HepG2 (cell line): ENCODE measurements at regions not wholly inside any gene's neighbourhood (a gene's known extent, or its start where the extent isn't known, plus 50 kb on each side); places are given as distances from the start of the nearest gene placed in this dataset.

Experiments
- ATAC-seq: fragments of 200-7000 bp; cut with Tn5 transposase; 3 replicates; pipeline ENCODE4 v1.9.1; 2020; ENCODE audit warnings: mild to moderate bottlenecking, moderate library complexity
- BruUV-seq: library from RNA; stranded (reverse); fragments of 400-500 nt; replicated peaks from 2 replicates; lab custom pipeline; 2021; lab: Mats Ljungman, UMichigan
- CTCF ChIA-PET: fragments of 300-600 bp; formaldehyde crosslinking; extraction: SDS; loops from one replicate; lab custom pipeline; 2021; ENCODE audit warnings: low total read pairs, inconsistent platforms, low intra/inter-chr PET ratio; lab: Yijun Ruan, JAX
- POLR2A ChIA-PET: fragments of 350-600 bp; sonication (Branson Sonifier 250); formaldehyde crosslinking; loops from one replicate; lab custom pipeline; 2020; ENCODE audit warnings: antibody characterized with exemption, inconsistent platforms; lab: Yijun Ruan, JAX
- DNase-seq: peaks from one replicate; pipeline ENCODE4 v3.0.0-alpha.2; 2015; ENCODE audit warnings: low spot score
- FAIRE-seq: peaks from 3 replicates; lab custom pipeline; 2011; peaks lifted over from hg19 to GRCh38; lab: Jason Lieb, UNC
- H2AFZ ChIP-seq: one replicate; pipeline ENCODE4 v1.6.1; 2011; ENCODE audit warnings: low read length, inconsistent platforms
- H3K27ac ChIP-seq: fragments of 300-600 bp; 3 replicates; pipeline ENCODE4 v1.8.0; 2011; ENCODE audit warnings: mixed run types, mild to moderate bottlenecking, mixed read lengths, low read length, inconsistent platforms; ENCODE audit not compliant: insufficient read depth; ENCODE audit errors: extremely low read length
- H3K27me3 ChIP-seq, 2 experiments: fragments of 200-600 bp in 1 of 2; 2 replicates in 1 of 2; 3 replicates in 1 of 2; pipeline versions ENCODE4 v1.6.0 to v1.8.0; 2011; ENCODE audit warnings: low read length in 2 of 2, mild to moderate bottlenecking in 2 of 2, moderate library complexity in 2 of 2, inconsistent platforms in 1 of 2; ENCODE audit not compliant: insufficient read depth in 2 of 2, control insufficient read depth in 1 of 2
- H3K36me3 ChIP-seq, 2 experiments: fragments of 200-600 bp in 1 of 2; replicated peaks in 1 of 2; 2 replicates in 1 of 2; 3 replicates in 1 of 2; pipeline versions ENCODE4 v1.5.1 to v1.8.0; 2011; ENCODE audit warnings: low read length in 2 of 2, inconsistent platforms in 1 of 2; ENCODE audit not compliant: insufficient read depth in 2 of 2, control insufficient read depth in 1 of 2
- H3K4me1 ChIP-seq: 2 replicates; pipeline ENCODE4 v1.5.1; 2012; ENCODE audit warnings: low read length, inconsistent platforms; ENCODE audit not compliant: insufficient read depth
- H3K4me2 ChIP-seq: 2 replicates; pipeline ENCODE4 v1.6.0; 2011; ENCODE audit warnings: low read depth, low read length, inconsistent platforms
- H3K4me3 ChIP-seq, 3 experiments: fragments of 200-600 bp in 1 of 3; sonication (generic), shearing (Covaris generic) in 1 of 3; replicated peaks in 1 of 3; 2 replicates each; pipeline ENCODE4 v1.5.1; 2011 to 2016; ENCODE audit warnings: low read length in 3 of 3, inconsistent platforms in 2 of 3, low read depth in 2 of 3, mild to moderate bottlenecking in 2 of 3, control low read depth in 1 of 3, mixed read lengths in 1 of 3; ENCODE audit not compliant: insufficient read depth in 1 of 3
- H3K79me2 ChIP-seq: one replicate; pipeline ENCODE4 v1.6.1; 2011; ENCODE audit warnings: low read length, inconsistent platforms; ENCODE audit not compliant: insufficient read depth
- H3K9ac ChIP-seq: 2 replicates; pipeline ENCODE4 v1.6.0; 2011; ENCODE audit warnings: mild to moderate bottlenecking, low read depth, low read length, inconsistent platforms; ENCODE audit not compliant: insufficient read depth
- H3K9me3 ChIP-seq: 2 replicates; pipeline ENCODE4 v1.5.1; 2012; ENCODE audit warnings: mild to moderate bottlenecking, low read length
- H4K20me1 ChIP-seq: 2 replicates; pipeline ENCODE4 v1.6.0; 2011; ENCODE audit warnings: inconsistent platforms, mild to moderate bottlenecking, low read length, moderate library complexity; ENCODE audit not compliant: insufficient read depth
- GFI1 ChIP-seq: sonication (generic); formaldehyde crosslinking; IDR thresholded peaks from 2 replicates; pipeline ENCODE4 v1.5.0; 2020; ENCODE audit warnings: missing genetic modification reagents, mild to moderate bottlenecking, borderline replicate concordance
- MAFG ChIP-seq: sonication (generic); formaldehyde crosslinking; IDR thresholded peaks from 2 replicates; pipeline ENCODE4 v1.5.1; 2020; ENCODE audit warnings: mild to moderate bottlenecking, missing genetic modification reagents
- PHF20 ChIP-seq: sonication (generic); formaldehyde crosslinking; IDR thresholded peaks from 2 replicates; pipeline ENCODE4 v1.5.0; 2020; ENCODE audit warnings: mild to moderate bottlenecking, missing genetic modification reagents
- RELA ChIP-seq: sonication (generic); formaldehyde crosslinking; IDR thresholded peaks from 2 replicates; pipeline ENCODE4 v1.4.0; 2020; ENCODE audit warnings: missing genetic modification reagents
- TGIF2 ChIP-seq: IDR thresholded peaks from 2 replicates; pipeline ENCODE4 v1.6.1; 2016; ENCODE audit warnings: control low read depth, missing compliant biosample characterization
- ZNF383 ChIP-seq: sonication (generic); formaldehyde crosslinking; IDR thresholded peaks from 2 replicates; pipeline ENCODE4 v1.4.0; 2020; ENCODE audit warnings: missing genetic modification reagents, mild to moderate bottlenecking, borderline replicate concordance
- WGBS: methylation state at CpG from one replicate; pipeline ENCODE4 v1.1.6; 2017; ENCODE audit warnings: low lambda C conversion rate; 5-methylcytosine and 5-hydroxymethylcytosine counted together
- in situ Hi-C: cut with HindIII; loops from 2 replicates; pipeline ENCODE4 v1.10.0; 2017; ENCODE audit warnings: low pct_unique_long_range_greater_than_20kb; ENCODE audit not compliant: extremely low pct_ligation_motif_present
- intact Hi-C: fragments of 100-400 bp; cut with micrococcal nuclease; formaldehyde crosslinking; loops from one replicate; pipeline ENCODE4 v1.10.0; 2022; ENCODE audit not compliant: unreplicated experiment
- TF ChIP-seq, protein P1 (sequence below): fragments of 450-650 bp; IDR thresholded peaks from 2 replicates; pipeline ENCODE4 v1.6.1; 2017; ENCODE audit warnings: mild to moderate bottlenecking
- TF ChIP-seq, protein P2 (sequence below): sonication (generic); formaldehyde crosslinking; IDR thresholded peaks from 2 replicates; pipeline ENCODE4 v1.8.0; 2023; ENCODE audit warnings: mild to moderate bottlenecking, missing genetic modification reagents
- TF ChIP-seq, protein P3 (sequence below): sonication (generic); formaldehyde crosslinking; IDR thresholded peaks from 2 replicates; pipeline ENCODE4 v1.4.0; 2020; ENCODE audit warnings: missing genetic modification reagents, borderline replicate concordance
- TF ChIP-seq, protein P4 (sequence below): sonication (generic); formaldehyde crosslinking; IDR thresholded peaks from 2 replicates; pipeline ENCODE4 v1.5.0; 2020; ENCODE audit warnings: missing genetic modification reagents

DNA sequence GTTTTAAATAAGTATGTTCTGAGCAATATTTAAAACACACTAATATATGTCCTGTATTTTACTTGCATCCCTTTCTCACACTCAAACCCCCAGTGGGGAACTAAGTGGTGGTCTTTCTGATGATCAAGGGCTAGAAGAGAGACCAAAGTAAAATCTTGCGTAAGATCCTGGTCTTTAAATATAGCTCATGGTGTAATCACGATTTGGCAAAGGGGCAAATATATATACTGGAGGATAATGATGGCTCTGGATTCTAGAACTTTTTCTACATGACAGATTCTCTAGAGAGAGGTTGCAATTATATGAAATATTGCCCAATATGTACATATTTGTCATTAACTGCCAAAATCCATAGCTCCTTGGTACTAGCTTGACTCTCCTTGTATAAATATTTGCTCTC is 438.3 kb downstream of the NXPH1 start (continued):
- TF ChIP-seq, protein P1, sequence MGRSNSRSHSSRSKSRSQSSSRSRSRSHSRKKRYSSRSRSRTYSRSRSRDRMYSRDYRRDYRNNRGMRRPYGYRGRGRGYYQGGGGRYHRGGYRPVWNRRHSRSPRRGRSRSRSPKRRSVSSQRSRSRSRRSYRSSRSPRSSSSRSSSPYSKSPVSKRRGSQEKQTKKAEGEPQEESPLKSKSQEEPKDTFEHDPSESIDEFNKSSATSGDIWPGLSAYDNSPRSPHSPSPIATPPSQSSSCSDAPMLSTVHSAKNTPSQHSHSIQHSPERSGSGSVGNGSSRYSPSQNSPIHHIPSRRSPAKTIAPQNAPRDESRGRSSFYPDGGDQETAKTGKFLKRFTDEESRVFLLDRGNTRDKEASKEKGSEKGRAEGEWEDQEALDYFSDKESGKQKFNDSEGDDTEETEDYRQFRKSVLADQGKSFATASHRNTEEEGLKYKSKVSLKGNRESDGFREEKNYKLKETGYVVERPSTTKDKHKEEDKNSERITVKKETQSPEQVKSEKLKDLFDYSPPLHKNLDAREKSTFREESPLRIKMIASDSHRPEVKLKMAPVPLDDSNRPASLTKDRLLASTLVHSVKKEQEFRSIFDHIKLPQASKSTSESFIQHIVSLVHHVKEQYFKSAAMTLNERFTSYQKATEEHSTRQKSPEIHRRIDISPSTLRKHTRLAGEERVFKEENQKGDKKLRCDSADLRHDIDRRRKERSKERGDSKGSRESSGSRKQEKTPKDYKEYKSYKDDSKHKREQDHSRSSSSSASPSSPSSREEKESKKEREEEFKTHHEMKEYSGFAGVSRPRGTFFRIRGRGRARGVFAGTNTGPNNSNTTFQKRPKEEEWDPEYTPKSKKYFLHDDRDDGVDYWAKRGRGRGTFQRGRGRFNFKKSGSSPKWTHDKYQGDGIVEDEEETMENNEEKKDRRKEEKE: no peak

DNA sequence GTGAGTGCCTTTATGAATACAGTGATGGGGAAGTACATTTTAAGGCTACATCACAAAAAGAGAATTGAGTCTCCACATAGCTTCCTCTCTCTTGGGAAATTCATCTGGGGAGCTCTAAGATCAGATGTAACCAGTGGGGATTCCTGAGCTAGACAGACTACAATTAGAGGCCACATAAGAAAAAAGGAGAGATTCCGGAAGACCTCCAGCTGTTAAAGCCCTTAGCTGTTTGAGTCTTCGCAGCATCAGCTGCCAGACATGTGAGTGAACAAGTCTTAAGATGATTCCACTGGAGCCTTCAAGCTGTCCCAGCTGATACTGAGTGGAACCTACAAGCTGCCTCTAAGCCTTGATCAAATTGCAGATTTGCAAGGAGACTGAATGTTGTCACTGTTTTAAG is 448.5 kb downstream of the NXPH1 start:
- BruUV-seq: no TSS peak
- Histone ChIP-seq H3K4me2 (no peak overlapping the region), H3K4me3 (no peak overlapping the region), H3K27ac (no peak overlapping the region), H3K9ac (no peak overlapping the region), H3K9me3 (peaks cover 61% of the 10 kb centered on the region), H3K79me2 (no peaks in the 10 kb centered on the region), H2AFZ (no peak overlapping the region), H4K20me1 (no peaks in the 10 kb centered on the region), H3K4me1 (no peaks in the 10 kb centered on the region), H3K27me3 (no peaks in the 10 kb centered on the region)
- intact Hi-C loops: no loop called here
- ATAC-seq: no peak
- WGBS: 0% methylated on average over 2 of the region's 2 CpGs
- in situ Hi-C loops: no loop called here
- CTCF ChIA-PET: no interaction called here
- POLR2A ChIA-PET: no interaction called here
- no peak for TF ChIP-seq MAFG
- no peak for TF ChIP-seq RELA
- TF ChIP-seq ZNF383 (CRISPR knock-in tag): no peak
- no peak for TF ChIP-seq GFI1 (CRISPR knock-in tag)
- TF ChIP-seq, protein P2, sequence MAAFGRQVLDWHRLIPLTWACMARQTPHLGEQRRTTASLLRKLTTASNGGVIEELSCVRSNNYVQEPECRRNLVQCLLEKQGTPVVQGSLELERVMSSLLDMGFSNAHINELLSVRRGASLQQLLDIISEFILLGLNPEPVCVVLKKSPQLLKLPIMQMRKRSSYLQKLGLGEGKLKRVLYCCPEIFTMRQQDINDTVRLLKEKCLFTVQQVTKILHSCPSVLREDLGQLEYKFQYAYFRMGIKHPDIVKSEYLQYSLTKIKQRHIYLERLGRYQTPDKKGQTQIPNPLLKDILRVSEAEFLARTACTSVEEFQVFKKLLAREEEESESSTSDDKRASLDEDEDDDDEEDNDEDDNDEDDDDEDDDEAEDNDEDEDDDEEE (CRISPR knock-in tag): no peak
- TF ChIP-seq, protein P3, sequence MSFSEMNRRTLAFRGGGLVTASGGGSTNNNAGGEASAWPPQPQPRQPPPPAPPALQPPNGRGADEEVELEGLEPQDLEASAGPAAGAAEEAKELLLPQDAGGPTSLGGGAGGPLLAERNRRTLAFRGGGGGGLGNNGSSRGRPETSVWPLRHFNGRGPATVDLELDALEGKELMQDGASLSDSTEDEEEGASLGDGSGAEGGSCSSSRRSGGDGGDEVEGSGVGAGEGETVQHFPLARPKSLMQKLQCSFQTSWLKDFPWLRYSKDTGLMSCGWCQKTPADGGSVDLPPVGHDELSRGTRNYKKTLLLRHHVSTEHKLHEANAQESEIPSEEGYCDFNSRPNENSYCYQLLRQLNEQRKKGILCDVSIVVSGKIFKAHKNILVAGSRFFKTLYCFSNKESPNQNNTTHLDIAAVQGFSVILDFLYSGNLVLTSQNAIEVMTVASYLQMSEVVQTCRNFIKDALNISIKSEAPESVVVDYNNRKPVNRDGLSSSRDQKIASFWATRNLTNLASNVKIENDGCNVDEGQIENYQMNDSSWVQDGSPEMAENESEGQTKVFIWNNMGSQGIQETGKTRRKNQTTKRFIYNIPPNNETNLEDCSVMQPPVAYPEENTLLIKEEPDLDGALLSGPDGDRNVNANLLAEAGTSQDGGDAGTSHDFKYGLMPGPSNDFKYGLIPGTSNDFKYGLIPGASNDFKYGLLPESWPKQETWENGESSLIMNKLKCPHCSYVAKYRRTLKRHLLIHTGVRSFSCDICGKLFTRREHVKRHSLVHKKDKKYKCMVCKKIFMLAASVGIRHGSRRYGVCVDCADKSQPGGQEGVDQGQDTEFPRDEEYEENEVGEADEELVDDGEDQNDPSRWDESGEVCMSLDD: no peak
- TF ChIP-seq, protein P4, sequence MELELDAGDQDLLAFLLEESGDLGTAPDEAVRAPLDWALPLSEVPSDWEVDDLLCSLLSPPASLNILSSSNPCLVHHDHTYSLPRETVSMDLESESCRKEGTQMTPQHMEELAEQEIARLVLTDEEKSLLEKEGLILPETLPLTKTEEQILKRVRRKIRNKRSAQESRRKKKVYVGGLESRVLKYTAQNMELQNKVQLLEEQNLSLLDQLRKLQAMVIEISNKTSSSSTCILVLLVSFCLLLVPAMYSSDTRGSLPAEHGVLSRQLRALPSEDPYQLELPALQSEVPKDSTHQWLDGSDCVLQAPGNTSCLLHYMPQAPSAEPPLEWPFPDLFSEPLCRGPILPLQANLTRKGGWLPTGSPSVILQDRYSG: no peak
- no peak for TF ChIP-seq PHF20
- TF ChIP-seq TGIF2 (CRISPR knock-in tag): no peak
- TF ChIP-seq, all 625 proteins: peak for 0
- DNase-seq (no peak), FAIRE-seq (no peak)
- H3K36me3 ChIP-seq: no peaks in the 10 kb centered on the region
